ENCODE measurements at regions not wholly inside any gene's neighbourhood (a gene's known extent, or its start where the extent isn't known, plus 50 kb on each side); places are given as distances from the start of the nearest gene placed in this dataset.

DNA sequence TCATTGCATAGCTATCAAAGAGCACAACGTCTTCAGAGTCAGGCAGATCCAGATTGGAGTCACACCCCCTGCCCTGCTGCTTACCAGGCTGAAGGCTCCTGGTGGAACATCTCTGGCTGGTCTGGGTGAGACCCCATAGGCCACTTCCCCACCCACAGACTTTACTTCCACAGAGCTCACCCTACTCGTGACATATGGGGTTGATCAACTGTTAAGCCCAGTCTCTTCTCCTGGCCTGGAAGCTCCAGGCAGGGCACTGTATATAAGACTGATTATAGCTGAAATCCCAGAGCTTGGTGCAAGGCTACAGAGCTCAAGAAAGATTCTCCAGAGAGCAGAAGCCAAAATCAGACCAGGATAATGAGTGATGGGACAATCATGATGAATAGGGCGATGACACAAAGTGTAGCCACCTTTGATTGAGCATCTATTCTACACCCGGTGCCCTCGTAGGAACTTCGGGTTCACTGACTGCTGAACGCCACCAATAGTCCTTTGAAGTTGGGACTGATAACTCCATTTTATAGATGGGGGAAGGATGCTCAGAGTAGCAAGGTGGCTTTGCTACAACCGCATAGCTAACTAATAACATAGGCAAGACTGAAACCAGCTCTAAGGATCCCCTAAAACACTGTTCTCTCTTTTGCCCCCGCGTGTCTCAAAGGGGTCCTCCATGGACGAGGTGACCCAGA is 287.8 kb downstream of the BCL11B start:
- TF ChIP-seq, protein P1, sequence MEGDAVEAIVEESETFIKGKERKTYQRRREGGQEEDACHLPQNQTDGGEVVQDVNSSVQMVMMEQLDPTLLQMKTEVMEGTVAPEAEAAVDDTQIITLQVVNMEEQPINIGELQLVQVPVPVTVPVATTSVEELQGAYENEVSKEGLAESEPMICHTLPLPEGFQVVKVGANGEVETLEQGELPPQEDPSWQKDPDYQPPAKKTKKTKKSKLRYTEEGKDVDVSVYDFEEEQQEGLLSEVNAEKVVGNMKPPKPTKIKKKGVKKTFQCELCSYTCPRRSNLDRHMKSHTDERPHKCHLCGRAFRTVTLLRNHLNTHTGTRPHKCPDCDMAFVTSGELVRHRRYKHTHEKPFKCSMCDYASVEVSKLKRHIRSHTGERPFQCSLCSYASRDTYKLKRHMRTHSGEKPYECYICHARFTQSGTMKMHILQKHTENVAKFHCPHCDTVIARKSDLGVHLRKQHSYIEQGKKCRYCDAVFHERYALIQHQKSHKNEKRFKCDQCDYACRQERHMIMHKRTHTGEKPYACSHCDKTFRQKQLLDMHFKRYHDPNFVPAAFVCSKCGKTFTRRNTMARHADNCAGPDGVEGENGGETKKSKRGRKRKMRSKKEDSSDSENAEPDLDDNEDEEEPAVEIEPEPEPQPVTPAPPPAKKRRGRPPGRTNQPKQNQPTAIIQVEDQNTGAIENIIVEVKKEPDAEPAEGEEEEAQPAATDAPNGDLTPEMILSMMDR (IDR thresholded peaks at IDR 0.05; ENCODE audit: poor library complexity), result no peak
- TF ChIP-seq EZH2phosphoT487 (IDR thresholded peaks at IDR 0.05; ENCODE audit: low read depth, severe bottlenecking, unreplicated experiment), result no peak
